Right lobe of liver (tissue), 4 donors: ENCODE measurements at regions not wholly inside any gene's neighbourhood (a gene's known extent, or its start where the extent isn't known, plus 50 kb on each side); places are given as distances from the start of the nearest gene placed in this dataset.

ENCODE experiments used
- POLR2A ChIP-seq: fragments of 450-650 bp; IDR thresholded peaks from one replicate; pipeline ENCODE4 v1.6.1; 2017; ENCODE audit warnings: antibody characterized with exemption, mild to moderate bottlenecking
- TF ChIP-seq, protein P1 (sequence below), 4 donors: fragments of 200-600 bp in 3 of 4; fragments of 450-650 bp in 1 of 4; IDR thresholded peaks; one replicate each; pipeline versions ENCODE4 v1.5.1 to v1.8.0; 2016 to 2022; ENCODE audit warnings: antibody characterized with exemption in 4 of 4, mild to moderate bottlenecking in 2 of 4
- donor health status: DM: no; HTN: no; CAD: no.
- donor health status: DM: no; HTN: no; CAD: no.
- donor health status: DM: no; HTN: yes; CAD: no.

DNA sequence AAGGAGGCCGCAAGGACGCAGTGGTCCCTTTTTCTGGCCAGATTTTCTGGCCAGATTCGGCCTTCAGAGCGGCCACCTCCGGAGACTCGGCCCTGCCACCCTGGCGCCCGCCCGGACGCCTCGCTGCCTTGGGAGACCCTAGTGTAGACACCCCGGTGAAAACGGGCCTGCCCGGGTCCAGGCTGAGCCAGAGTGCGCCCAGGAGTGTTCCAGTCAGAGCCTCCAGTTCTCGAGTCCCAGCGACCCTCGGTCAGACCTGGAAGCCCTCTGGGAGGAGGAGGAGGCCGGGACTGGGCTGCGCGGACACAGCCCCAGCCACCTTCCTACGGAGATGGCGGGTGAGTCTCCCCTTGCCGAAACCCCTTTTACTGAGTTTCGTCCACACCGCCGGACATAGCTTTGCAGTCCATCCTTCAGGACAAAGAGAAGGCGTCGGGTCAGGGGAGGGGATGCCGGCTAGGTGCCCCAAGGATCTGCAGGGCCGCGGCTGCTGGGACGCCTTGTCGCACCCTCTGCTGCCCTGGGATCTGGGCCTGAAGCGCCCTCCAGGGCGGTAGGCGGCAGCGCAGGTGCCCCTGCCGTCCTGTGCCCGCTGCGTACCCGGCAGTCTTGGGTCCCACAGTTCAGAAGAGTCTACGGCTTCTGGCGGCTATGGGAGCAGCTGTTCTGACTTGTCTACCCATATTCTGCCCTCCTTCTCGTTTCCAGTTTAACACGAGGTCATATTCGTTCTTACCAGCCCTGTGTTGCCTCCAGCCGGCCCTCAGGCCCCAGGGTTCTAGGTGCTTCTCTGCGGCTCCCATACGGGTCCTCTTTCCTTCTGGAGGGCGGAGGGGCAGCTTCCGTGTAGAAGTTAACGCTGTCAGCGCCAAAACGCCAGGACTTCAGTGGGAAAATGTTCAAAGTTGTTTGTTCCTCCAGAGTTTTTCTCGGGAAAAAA lies 1771.7 kb upstream of the CDH9 start:
- TF ChIP-seq POLR2A: no peak
- TF ChIP-seq, protein P1, sequence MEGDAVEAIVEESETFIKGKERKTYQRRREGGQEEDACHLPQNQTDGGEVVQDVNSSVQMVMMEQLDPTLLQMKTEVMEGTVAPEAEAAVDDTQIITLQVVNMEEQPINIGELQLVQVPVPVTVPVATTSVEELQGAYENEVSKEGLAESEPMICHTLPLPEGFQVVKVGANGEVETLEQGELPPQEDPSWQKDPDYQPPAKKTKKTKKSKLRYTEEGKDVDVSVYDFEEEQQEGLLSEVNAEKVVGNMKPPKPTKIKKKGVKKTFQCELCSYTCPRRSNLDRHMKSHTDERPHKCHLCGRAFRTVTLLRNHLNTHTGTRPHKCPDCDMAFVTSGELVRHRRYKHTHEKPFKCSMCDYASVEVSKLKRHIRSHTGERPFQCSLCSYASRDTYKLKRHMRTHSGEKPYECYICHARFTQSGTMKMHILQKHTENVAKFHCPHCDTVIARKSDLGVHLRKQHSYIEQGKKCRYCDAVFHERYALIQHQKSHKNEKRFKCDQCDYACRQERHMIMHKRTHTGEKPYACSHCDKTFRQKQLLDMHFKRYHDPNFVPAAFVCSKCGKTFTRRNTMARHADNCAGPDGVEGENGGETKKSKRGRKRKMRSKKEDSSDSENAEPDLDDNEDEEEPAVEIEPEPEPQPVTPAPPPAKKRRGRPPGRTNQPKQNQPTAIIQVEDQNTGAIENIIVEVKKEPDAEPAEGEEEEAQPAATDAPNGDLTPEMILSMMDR (IDR thresholded peaks at IDR 0.05): no peak
